GM12892 (cell line): ENCODE measurements at regions not wholly inside any gene's neighbourhood (a gene's known extent, or its start where the extent isn't known, plus 50 kb on each side); places are given as distances from the start of the nearest gene placed in this dataset.

Source experiments
- DNase-seq: peaks from one replicate; pipeline ENCODE4 v3.0.0; 2011; ENCODE audit not compliant: insufficient read length
- FAIRE-seq: peaks from 2 replicates; lab custom pipeline; 2011; peaks lifted over from hg19 to GRCh38; lab: Jason Lieb, UNC
- POLR2A ChIP-seq: IDR thresholded peaks from 2 replicates; pipeline ENCODE4 v1.6.1; 2011; ENCODE audit warnings: low read depth, low read length, control low read depth
- POLR2AphosphoS5 ChIP-seq: IDR thresholded peaks from 2 replicates; pipeline ENCODE4 v1.6.1; 2011; ENCODE audit warnings: low read depth, low read length, control low read depth
- TAF1 ChIP-seq: IDR thresholded peaks from 2 replicates; pipeline ENCODE4 v1.6.1; 2011; ENCODE audit warnings: low read depth, mild to moderate bottlenecking, control low read depth, low read length, borderline replicate concordance

DNA sequence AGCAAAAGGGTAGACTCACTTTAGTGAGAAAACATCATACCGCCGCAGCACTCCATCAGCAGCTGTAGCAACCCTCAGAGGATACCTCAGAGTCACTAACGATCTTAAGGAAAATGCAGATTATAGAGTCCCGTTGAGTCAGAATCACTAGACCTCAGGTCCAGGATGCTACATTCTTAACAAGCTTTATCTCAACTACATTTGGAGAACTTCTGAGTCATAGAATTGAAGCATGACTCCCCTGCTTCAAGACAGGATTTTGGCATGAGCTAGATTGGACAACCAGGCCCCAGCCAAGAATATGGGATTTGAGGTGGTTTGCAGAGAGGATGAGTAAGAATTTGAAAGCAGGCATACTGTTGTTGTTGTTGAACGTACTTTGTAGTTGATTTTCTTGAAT, 118.9 kb upstream of the UBL3 start:
- FAIRE-seq (no peak), DNase-seq (no peak)
- TF ChIP-seq POLR2A (no peak), POLR2AphosphoS5 (no peak), TAF1 (no peak)

DNA sequence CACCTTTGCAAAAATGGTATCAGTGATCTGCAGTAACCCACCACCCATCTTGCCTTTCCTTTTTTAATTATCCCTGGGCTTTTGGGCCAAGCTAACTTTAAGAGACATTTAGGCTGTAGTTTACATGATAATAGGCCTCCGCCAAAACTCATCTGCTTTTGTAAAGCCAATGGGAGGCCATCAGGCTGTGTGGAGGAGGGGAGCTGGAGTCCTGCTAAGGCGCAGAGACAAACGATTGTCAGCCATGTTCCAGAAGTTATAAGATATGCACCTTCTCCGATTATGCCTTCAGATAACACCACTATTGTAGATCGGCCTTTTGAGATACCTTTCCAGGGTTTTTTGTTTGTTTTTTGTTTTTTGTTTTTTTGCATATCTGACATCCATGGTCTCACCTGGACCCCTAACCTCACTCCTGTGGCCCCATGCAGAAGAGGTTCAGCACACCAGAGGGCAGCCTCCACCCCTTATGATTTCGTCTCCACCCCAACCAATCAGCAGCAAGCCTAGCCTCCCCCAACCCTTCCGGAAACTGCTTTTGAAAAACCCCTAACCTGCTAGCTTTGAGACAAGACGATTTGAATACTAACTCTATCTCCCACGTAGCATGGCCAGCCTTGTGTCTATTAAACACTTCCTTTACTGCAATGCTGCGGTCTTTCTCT, 113.9 kb upstream of the UBL3 start:
- TF ChIP-seq POLR2AphosphoS5 (no peak), POLR2A (no peak), TAF1 (no peak)
- DNase-seq: no peak
- FAIRE-seq: no peak

DNA sequence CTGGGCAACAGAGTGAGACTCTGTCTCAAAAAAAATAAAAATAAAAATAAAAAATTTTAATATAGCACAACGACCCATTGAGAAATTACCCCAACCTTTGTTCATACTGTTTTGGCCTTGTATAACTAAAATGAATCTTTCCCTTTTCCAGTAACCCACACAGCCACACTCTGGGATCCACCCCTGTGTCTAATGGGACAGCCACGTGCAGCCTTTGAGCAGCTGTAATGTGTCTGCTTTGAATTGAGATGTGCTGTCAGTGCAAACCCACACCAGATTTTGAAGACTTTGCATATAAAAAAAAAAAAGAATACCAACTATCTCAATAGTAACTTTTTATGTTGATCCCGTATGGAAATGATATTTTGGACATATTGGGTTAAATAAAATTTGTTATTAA, 112.7 kb upstream of the UBL3 start:
- DNase-seq (no peak), FAIRE-seq (no peak)
- TF ChIP-seq POLR2AphosphoS5: no peak
- TF ChIP-seq POLR2A: no peak
- TF ChIP-seq TAF1: no peak

DNA sequence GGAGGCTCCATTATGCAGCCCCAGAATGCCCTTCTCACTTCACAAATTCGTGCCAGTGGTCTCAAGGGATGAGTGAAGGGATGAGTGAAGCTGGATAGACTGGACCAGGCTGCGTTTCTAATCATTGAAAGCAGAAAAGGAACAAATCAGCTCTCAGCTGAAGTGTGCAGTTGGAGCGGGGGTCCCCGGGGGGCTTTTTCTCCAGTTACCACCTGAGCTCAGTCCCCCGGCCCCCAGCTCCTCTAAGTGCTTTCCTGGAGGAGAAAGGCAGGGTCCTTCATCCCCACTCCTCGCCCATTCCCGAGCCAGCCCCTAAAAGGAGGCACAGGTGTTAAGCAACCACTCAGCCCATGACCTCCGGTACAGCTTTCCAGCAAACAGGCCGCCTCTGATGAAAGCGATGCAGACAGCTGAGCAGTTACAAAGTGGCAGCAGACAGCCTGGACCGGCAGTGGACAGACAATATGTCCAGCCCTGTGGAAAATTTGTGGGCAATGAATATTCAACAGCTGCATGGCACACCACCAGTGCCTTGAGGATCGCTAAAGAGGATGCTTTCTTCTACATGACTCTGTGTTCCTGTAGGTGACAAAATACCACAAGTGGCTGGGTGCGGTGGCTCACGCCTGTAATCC, 110.7 kb upstream of the UBL3 start:
- no peak for TF ChIP-seq POLR2AphosphoS5
- no peak for TF ChIP-seq POLR2A
- TF ChIP-seq TAF1: no peak
- FAIRE-seq: no peak

DNA sequence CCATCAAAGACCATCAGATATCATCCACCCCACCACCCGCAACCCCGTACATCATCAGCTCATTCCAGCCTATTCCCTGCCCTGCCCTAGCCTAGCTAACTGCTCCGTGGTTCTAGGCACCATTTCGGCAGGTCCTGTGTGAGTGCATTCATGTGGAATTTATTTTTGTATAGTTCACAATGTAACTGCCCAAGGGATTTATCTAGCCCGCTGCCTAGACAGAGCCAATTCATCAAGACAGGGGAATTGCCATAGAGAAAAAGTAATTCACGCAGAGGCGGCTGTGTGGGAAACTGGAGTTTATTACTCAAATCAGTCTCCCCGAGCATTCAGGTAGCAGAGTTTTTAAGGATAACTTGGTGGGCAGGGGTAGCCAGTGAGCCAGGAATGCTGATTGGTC, 109.2 kb upstream of the UBL3 start:
- TF ChIP-seq POLR2A (no peak), TAF1 (no peak), POLR2AphosphoS5 (no peak)
- DNase-seq (no peak), FAIRE-seq (no peak)

More for the DNA sequence above, 110.7 kb upstream of the UBL3 start:
- no peak for DNase-seq

DNA sequence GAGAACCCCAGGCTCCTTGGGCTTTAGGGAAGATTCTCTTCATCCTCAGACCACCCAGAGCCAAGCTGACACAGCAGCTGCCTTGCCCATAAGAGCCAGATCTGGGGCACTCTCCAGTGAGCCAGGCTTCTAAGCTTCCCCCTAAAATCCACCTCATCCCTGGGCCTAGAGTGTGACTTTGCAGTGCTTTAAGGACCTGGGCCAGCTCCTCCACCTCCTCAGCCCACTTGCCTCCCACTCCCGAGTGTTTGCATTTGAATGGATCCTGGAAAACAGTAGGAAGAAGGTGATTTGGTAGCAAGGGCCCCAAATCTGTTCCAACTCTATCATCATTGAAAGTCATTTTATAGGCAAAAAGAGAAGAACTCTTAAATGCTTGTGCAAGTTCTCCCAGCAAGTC, 108.7 kb upstream of the UBL3 start:
- TF ChIP-seq POLR2A: no peak
- no peak for TF ChIP-seq POLR2AphosphoS5
- TF ChIP-seq TAF1: no peak
- FAIRE-seq (no peak), DNase-seq (no peak)

GRCh38 chr13:29958476-29958875, 108.1 kb upstream of the UBL3 start:
- DNase-seq (no peak), FAIRE-seq (no peak)
- TF ChIP-seq POLR2A (no peak), TAF1 (no peak), POLR2AphosphoS5 (no peak)

DNA sequence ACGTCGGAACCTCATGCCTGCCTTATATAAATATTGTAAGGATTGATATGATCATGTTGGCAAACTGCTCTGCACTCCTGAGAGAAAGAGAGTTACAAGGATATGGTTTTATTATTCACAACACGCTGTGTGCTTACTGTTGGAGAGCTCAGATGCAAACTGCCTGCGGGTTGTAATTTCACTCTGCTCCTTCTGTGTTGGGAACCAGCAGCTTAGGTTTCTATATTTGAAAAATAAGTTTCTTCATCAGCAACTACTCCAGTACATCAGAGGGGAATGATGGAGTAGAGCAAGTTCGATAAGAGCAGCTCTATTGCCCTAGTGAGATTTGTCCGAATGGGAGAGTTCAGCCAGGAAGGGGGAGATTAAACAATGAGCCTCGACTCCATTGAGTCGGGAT, 106.9 kb upstream of the UBL3 start:
- DNase-seq: no peak
- no peak for FAIRE-seq
- TF ChIP-seq TAF1 (no peak), POLR2A (no peak), POLR2AphosphoS5 (no peak)

- TF ChIP-seq TAF1 (no peak), POLR2A (no peak), POLR2AphosphoS5 (no peak)
- DNase-seq (no peak), FAIRE-seq (no peak)
Measured at GRCh38 chr13:29956853-29957252, 106.4 kb upstream of the UBL3 start.

- DNase-seq: no peak
- no peak for FAIRE-seq
- no peak for TF ChIP-seq POLR2AphosphoS5
- TF ChIP-seq TAF1: no peak
- no peak for TF ChIP-seq POLR2A
Measured at GRCh38 chr13:29955137-29955650, 104.8 kb upstream of the UBL3 start.

DNA sequence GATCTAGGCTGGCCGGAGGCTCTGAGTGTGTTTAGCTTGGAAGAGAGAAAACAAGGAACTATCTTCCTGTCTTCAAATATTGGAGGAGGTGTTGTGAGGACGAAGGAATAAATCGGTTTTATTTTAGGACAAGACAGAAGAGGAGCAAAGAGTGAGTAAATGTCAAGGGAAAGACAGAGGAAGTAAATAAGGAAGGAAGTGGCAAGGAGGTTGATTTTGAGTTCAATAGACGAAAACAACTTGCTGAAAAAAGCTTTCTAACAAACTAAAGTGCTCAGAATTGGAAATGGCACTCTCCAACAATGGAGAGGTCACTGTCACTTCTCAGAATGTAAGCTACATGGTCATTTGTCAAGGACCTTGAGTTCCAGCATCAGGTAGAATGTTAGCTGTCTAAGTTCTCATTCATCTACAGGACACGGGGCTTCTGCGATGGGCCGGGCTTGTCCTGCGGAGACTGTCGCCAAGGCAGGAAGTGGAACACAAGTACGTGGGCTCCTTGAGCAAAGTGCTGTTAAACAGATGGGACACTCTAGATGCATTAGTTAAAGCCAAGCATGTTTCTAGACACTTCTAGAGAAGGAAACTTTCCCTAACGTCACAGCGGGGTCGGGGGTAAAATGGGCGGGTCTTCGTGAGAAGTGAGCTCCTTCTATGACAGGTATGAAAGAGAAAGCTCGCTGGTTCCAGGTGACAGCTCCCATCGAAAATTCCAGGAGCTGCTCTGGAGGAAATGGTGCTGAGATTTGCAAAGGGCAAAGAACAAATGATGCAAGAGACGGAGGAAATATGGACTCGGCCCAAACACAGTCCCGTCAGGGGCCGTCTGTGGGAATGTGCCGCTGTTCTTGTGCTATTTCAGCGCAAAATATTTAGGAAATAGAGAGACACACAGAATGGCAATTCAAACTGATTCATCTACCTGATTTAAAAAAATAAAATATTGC, 103.9 kb upstream of the UBL3 start:
- no peak for TF ChIP-seq POLR2AphosphoS5
- no peak for TF ChIP-seq POLR2A
- TF ChIP-seq TAF1: no peak
- no peak for DNase-seq
- FAIRE-seq: no peak

DNA sequence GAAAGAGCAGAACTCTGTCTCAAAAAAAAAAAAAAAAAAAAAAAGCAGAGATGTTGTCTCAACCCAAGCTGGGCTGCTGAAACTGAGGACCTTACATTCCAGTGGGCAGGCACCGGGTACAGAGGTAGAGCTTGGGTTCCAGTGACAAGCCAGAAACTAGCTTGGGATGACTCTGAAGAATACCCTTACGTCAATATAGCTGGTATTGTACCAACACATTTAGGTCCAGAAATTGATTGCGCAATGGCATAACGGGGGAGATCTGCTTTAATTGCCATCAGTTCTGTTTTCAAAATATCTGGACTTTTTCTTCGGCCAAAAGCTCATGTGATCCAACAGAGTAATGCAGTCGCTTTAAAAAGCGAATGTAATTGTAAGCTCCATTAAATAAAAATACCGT, 103.1 kb upstream of the UBL3 start:
- FAIRE-seq: no peak
- TF ChIP-seq TAF1: no peak
- no peak for TF ChIP-seq POLR2AphosphoS5
- TF ChIP-seq POLR2A: no peak
- DNase-seq: no peak
